HG02870 (cell line): ENCODE measurements at regions not wholly inside any gene's neighbourhood (a gene's known extent, or its start where the extent isn't known, plus 50 kb on each side); places are given as distances from the start of the nearest gene placed in this dataset.

Experiments used
- ATAC-seq: cut with Tn5 transposase; IDR thresholded peaks from one replicate; pipeline ENCODE4 v1.9.1; 2021; ENCODE audit warnings: mild to moderate bottlenecking, moderate library complexity; ENCODE audit not compliant: unreplicated experiment

DNA sequence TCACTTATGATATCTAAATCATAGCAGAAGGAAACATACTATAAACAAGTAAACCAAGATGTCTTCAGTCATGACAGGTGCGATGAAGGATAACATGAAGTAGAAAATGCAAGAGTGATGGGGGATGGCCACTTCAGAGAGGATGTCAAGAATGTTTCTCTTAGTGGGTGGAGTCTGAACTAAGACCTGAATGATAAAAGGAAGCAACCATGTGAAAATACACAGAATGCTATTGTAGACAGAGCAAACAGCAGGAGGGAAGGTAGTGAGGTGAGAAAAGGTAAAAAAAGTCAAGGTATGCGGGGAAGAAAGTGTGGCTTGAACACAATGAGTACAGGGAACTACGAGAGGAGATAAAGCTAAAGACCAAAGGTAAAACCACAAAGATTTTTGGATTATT is 341.6 kb downstream of the FBXO15 start:
- no peak for ATAC-seq

DNA sequence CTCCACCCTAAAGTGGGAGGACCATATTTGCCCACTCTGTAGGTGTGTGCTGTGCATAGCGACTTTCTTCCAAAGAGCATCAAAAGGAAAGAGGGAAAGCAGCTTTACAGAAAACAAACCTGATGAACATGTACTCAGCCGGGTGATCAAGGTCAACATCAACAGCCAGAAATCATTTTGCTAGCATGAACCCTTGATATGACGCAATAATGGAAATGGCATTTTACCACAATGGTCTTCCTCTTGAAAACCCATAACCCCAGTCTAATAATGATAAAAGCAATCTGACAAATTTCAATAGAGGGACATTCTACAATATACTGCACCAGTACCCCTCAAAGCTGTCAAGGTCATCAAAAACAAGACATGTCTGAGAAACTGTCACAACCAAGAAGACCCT is 350.2 kb downstream of the FBXO15 start:
- ATAC-seq: no peak

DNA sequence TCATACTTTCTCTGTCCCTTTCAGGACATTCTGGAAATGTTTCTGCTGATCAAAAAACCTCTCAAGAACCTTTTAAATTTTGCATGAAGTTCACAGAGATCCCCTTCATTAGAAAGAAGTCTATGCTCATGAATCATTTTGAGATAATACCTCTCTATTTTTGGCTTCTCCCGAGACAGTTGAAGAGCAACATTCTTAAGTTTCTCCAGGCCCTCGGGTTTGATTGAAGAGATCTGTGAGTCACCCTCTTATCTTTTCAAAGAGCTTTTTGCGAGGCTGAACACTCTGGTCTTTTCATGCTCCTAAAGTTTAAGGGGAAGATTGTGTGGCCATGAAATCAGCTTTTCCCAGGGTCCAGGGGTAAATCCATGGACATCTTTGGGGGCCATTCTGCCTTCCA is 354.2 kb downstream of the FBXO15 start:
- no peak for ATAC-seq

GRCh38 chr18:73791081-73791480 is 356.6 kb downstream of the FBXO15 start:
- ATAC-seq: no peak

GRCh38 chr18:73790587-73790986 is 357.0 kb downstream of the FBXO15 start:
- ATAC-seq: no peak

DNA sequence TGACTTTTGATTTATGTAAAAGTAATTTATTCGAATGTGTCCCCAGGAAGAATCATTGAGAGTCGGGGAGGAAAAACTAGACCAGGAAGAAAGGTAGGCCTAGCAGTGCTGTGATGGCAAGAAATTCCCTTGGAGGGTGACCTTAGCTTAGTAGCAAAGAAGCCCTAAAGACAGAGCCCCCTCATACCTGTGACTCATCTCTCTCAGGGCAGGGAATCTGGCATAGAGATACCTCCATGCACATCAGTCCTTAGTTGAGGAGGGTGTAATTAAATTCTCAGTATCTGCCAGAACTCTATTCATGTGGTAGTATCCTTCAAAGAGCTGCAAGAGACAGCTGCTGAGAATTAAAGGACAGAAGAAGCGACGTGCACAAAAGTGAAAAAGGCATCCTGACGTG is 360.3 kb downstream of the FBXO15 start:
- no peak for ATAC-seq

GRCh38 chr18:73785300-73785699 is 362.3 kb downstream of the FBXO15 start:
- ATAC-seq: no peak

DNA sequence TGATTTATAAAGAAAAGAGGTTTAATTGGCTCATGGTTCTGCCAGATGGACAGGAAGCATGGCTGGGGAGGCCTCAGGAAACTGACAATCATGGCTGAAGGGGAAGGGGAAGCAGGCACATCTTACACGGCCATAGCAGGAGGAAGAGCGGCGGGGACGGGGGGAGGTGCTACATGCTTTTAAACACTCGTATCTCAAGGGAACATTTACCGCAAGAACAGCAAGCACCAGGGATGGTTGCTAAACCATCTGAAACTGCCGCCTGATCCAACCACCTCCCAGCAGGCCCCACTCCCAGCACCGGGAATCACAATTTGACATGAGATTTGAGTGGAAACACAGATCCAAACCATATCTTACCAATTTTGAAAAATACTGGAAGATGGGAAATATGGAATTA is 362.8 kb downstream of the FBXO15 start:
- ATAC-seq: no peak

DNA sequence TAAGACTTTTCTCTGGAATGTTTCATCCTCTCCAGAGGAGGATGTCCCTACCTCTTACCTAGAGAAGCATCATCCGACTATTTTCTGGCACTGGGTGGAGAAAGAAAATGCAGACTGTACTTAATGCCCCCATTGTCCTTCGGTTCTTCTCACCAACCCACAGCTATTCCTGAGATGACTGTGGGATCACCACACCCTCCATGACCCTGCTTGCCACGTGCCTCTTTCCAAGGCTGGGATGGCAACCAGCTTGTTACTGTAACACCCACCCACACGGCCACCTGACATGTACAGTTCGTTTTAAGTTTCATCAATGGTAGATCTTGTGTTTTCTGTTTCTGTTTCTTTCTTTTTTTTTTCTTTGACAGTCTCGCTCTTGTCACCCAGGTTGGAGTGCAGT is 365.2 kb downstream of the FBXO15 start:
- ATAC-seq: no peak

DNA sequence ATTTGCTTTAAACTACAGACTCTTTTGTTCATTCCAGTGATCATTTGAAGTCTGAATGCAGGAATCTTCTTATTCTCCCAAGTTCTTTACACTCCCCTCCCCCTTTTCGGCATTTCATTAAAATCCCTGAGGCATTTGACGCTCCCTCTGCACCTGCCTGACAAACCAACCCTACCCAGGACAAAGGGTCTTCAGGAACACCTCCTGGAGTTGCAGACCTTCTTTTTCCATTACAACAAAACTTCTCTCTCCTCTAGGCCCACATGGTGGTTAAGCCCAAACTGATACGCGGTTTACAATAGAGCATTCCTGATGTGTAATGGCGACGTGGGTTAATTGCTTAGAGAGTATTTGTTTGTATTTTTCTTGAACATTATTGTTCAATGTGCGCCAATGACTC is 367.4 kb downstream of the FBXO15 start:
- ATAC-seq: no peak

GRCh38 chr18:73778032-73778359 is 369.6 kb downstream of the FBXO15 start:
- no peak for ATAC-seq

DNA sequence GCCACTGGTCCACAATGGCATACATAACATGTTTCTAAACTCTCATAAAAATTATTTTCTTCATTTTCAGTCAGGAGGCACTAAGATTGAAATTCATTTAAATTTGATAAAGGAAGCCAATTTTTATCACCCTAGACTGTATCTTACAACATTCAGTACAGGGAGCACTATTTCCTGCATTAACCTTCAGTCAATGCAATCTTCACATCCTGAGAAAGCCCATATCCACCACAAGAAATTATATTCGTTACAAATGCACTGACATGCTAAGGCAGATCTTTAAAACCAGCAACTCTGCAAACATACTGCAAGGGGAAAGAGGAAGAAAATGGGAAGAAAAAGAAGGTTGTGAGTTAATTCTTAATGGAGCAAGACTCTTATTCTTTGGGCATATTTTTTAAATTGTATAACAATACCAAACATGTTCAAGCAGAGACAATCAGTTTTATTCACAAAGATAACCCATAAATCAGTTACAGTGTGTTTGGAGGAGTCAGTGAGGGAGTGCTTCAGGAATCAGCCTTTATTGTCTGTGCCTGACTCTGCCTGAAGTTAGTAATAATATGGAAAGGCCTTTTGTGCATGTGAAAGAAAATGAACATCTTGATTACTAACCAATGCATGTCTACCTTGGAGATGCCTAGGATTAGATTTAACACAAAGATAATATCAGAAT is 370.1 kb downstream of the FBXO15 start:
- no peak for ATAC-seq

- no peak for ATAC-seq
These were observed 372.7 kb downstream of the FBXO15 start for GRCh38 chr18:73774811-73775509.

DNA sequence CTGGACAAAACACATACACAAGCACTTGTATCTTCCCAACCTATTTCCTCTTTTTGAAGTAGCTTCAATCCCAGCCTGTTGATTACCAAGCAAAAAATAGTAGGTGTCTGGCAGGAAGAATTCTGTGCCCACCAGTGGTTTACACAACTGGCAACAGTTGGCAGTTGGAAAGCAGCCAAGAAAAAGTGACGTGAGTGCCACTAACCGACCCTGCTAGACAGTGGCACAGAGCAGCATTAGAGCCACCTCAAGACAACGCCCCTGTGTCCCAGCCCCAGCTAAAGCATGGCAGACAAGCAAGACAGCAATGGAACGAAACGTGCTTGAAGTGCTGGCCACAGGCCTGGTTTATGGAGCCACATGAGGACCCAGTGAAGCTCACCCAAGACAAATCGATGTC is 379.6 kb downstream of the FBXO15 start:
- ATAC-seq: no peak

- no peak for ATAC-seq
These were observed 380.6 kb downstream of the FBXO15 start for GRCh38 chr18:73766910-73767515.

DNA sequence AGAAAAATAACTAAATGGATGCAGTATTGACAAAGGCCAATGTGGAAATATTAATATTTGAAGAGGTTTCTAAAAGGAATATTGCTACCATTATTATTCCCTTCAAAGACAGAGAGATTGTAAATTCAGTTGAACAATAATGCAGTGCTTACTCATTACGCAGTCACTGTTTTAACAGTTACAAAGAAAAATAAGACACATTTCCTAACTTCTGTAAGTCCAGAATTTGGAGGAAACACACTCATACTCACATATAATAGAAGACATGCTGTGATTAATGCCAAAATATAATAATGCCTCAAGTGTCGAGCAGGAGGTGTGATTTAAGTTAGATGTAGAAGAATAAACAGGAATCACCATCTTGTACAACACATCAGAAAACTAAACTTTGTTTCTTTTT is 389.2 kb downstream of the FBXO15 start:
- no peak for ATAC-seq

DNA sequence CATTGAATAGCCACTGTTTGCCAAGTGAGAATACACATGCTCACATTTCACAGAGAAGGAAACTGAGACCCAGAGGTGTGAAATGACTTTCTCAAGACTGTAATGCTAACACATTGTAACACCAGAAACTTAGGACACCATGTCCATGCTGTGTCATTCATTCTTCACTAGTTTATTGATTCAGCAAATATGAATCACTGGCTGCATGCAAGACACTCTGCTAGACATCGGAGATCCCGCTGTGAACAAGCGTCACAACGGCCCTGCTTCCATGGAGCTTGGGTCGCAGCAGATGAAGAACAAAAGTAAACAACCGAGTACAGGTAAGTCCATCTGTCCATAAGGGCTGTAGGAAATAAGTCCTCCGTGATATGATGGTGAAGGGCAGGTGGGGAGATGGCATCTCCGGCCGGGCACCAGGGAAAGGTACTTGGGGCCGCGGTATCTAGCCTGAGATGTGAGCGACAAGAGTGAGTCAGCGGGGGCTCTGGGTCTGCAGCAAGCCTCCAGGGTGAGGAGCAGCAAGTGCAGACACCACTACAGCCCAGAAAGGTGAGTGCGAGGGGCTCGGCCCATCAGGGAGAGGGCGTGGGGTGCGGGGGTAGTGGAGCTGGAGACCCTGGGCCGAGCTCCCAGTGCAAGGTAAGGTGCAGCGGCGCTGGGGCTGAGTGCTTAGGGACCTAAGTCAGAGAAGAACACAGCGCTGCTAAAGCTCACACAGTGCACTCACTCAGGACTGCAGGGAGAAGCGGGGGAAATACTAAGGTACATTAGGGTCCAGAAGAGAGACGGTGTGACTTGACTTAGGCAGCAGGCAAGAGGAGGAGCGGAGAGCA is 391.2 kb downstream of the FBXO15 start:
- ATAC-seq: no peak

DNA sequence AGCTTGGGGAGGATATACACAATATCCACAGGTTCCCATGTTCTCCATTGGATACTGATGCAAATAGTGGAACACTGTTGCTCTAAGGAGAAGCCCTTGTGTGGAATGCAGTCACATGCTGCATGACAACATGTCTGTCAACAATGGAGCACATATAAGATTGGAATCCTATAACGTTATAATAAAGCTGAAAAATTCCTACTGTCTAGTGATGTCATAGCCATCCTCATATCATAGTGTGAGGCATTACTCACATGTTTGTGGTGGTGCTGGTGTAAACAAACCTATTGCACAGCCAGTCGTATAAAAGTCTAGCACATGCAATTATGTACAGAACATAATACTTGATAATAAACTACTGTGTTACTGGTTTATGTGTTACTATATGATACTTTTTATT is 394.7 kb downstream of the FBXO15 start:
- ATAC-seq: no peak

DNA sequence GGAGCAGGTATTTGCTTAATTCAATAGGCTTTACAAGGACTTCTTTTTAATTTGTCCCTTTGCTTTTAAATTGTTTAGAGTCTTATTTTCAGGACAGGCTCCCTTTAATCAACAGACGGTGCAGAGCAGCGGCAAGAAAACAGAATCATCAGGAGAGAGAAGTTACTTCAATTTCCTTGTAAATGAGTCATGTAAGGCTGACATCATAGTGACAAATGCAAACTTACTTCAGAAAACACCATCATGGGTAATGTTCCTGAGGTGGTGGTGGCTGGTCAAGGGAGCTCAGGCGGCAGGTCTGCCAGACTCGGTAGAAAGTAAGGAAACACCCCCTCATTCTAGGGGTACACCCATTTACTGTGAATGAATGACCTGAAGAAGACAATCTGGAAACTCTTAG is 395.1 kb downstream of the FBXO15 start:
- no peak for ATAC-seq

GRCh38 chr18:73750052-73750451 is 397.6 kb downstream of the FBXO15 start:
- no peak for ATAC-seq

DNA sequence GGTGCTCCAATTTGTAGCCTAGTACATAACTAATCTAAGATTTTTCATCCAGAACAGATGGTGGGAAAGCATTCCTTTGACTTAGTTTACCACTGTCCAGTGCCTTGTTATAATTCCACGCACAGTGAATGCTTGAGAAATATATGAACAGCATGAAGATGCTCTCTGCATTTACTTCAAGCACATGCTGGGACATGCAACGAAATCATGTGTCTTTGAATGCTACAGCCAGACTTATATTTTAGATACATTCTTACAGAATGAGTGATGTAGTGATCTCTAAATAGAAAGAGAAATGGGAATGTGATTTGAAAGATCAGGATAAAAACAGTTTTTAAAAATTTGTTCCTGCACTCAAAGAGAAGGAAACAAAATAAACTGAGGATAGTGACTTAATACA is 398.3 kb downstream of the FBXO15 start:
- no peak for ATAC-seq

- ATAC-seq: no peak
These were observed 398.9 kb downstream of the FBXO15 start for GRCh38 chr18:73748731-73749130.
